HG03558 (cell line): ENCODE measurements at regions not wholly inside any gene's neighbourhood (a gene's known extent, or its start where the extent isn't known, plus 50 kb on each side); places are given as distances from the start of the nearest gene placed in this dataset.
"Not testable (repeated sequence)": the region's sequence is repeated elsewhere in the genome, so short reads cannot be mapped to it uniquely, and the experiment has no call there.

Experiments
- ATAC-seq: cut with Tn5 transposase; IDR thresholded peaks from one replicate; pipeline ENCODE4 v1.9.1; 2021; ENCODE audit warnings: moderate number of reproducible peaks; ENCODE audit not compliant: unreplicated experiment; ENCODE audit errors: extremely low read depth

GRCh38 chr15:21262851-21263425 lies 177.4 kb downstream of the POTEB3 start:
- no peak for ATAC-seq

- no peak for ATAC-seq
These were observed 178.1 kb downstream of the POTEB3 start for GRCh38 chr15:21261965-21262850.

GRCh38 chr15:21261396-21261964 lies 178.8 kb downstream of the POTEB3 start:
- no peak for ATAC-seq

- no peak for ATAC-seq
These were observed 179.3 kb downstream of the POTEB3 start for GRCh38 chr15:21260966-21261395.

GRCh38 chr15:21258635-21259034 lies 181.7 kb downstream of the POTEB3 start:
- not testable (repeated sequence) for ATAC-seq

GRCh38 chr15:21249508-21250019 lies 190.7 kb downstream of the POTEB3 start:
- not testable (repeated sequence) for ATAC-seq
